ENCODE measurements at regions not wholly inside any gene's neighbourhood (a gene's known extent, or its start where the extent isn't known, plus 50 kb on each side); places are given as distances from the start of the nearest gene placed in this dataset.

- no peak for DNase-seq
Observed at GRCh38 chr18:41532344-41533086, 422.5 kb upstream of the PIK3C3 start.

DNA sequence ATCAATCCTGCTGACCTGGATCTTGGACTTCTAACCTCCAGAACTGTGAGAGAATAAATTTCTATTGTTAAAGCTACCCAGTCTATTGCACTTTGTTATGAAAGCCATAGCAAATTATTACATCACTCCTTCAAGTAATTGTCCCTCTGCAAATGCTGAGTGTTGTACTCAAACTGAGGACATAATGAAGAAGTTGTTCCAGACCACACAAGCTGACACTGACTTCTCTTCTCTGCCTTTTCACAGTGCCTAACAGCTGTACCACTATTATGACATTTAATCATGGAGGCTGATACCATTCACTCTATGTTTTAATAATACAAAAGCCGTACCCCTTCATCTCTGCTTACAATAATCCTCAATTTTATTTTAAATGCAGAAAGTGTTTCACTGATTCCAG lies 424.1 kb upstream of the PIK3C3 start:
- no peak for DNase-seq

GRCh38 chr18:41529093-41529492 lies 425.9 kb upstream of the PIK3C3 start:
- no peak for DNase-seq

- DNase-seq: no peak
Observed at GRCh38 chr18:41526054-41526453, 429.0 kb upstream of the PIK3C3 start.

GRCh38 chr18:41524674-41525470 lies 430.2 kb upstream of the PIK3C3 start:
- DNase-seq: no peak

DNA sequence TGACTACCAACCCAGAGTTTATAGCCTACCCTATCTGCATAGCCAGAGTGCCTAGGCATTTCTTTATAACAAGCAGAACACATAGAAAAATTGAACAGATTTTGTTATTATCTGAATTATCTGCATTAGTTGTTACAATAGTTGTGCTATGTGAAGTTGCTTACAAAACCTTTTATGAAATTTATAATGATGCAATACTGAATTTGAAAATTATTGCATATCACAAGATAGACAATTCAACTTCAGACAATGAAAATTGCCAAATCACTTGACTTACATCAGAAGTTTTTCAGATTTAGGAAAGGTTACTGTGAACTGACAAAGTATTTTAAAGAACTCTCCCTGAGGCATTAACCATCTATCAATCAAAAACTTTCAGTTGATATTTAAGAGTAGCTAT lies 437.9 kb upstream of the PIK3C3 start:
- DNase-seq: no peak

GRCh38 chr18:41513438-41513837 lies 441.6 kb upstream of the PIK3C3 start:
- no peak for DNase-seq

DNA sequence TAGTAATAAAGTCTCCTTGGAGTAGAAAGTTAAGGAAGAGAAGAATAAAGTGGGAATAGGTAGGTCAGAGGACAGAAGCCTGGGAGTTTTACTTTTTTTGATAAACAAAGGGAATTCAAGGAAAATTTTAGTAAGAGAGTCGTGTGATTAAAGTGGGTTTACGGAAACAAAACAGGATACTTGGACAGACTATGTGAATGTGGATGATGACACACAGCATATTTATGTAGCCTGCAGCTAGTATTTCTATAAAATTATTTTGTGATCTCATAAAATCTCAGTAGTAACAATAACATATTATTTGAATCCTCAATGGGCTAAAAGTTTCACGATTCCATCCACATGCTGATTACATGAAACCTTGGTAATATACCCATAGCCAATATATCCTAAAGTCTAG lies 450.7 kb upstream of the PIK3C3 start:
- no peak for DNase-seq

- no peak for DNase-seq
Observed at GRCh38 chr18:41501848-41502247, 453.2 kb upstream of the PIK3C3 start.

DNA sequence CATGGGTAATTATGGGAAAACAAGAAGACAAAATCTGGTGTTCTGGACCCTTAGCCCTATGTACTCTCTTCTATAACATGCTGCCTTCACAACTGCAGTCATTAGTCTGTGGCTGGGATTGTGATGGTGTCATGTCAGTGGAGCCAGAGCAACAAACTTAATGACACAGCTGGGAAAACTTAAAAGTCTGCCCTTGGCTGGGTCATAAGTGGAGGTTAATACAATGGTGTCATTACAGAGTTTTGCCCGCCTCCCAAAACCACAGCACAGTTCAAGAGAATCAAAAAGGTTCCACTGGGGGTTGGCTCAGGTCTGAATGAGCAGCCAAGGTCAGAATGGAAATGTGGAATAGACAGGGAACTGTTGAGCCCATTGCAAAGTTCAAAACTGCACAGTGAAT lies 455.7 kb upstream of the PIK3C3 start:
- DNase-seq: no peak

GRCh38 chr18:41490861-41491260 lies 464.2 kb upstream of the PIK3C3 start:
- DNase-seq: no peak

GRCh38 chr18:41486575-41486974 lies 468.5 kb upstream of the PIK3C3 start:
- DNase-seq: no peak

- DNase-seq: no peak
Observed at GRCh38 chr18:41484069-41484468, 471.0 kb upstream of the PIK3C3 start.

DNA sequence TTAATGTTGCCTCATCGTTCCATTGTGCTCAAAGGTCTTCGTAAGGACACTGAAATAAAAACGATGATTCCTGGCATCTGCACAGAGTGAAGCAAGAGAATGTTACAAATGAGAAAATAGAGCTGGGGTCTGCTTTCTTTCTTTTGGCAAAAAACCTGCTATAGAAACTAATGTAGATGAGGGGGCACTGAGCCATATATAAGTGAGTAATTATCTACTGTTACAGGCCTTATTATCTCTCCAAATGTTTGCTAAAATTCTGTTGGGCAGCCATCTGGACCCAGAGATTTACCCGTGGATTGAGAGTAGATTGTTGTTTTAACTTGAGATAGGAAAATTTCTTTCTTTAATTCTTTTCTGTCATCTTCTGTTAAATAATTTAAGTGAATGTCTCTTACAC lies 472.5 kb upstream of the PIK3C3 start:
- DNase-seq: no peak

- no peak for DNase-seq
Observed at GRCh38 chr18:41466436-41467160, 488.4 kb upstream of the PIK3C3 start.

- no peak for DNase-seq
Observed at GRCh38 chr18:41465386-41465785, 489.6 kb upstream of the PIK3C3 start.

DNA sequence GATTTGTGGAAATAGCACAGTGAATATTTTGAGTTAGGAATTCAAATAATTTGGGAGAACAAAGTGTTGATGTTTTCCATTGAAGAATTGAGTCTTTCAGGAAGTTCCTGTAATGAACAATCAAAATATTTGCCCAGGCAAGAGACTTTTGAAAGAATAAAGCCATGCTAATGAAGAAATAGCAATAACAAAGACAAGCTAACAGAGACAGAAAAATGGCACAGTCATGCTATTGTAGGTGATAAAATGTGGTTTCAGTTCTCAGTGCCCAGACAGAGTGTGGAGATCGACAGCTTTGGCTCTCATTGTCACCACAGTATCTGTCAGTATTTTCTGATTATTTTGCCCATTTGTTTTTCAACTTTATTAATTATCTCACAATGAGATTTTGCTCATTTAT lies 490.8 kb upstream of the PIK3C3 start:
- no peak for DNase-seq

GRCh38 chr18:41462946-41463345 lies 492.1 kb upstream of the PIK3C3 start:
- no peak for DNase-seq

DNA sequence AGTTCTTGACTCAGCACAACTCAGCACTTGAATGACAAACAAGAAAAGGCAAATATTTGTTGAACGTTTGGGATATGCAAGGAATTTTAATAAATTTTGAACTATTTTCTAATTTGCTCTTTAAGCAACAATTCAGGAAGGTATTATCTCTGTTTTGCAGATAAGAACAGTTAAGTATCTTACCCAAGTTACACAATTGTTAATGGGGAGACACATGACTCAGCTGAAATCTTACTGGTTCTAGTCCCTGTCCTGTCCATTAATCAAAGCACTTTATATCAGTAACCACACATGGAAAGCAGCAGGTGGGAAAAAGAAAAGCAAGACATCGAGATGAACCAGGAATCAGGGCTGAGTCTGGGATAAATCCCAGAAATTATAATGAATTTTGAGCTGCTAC lies 493.9 kb upstream of the PIK3C3 start:
- no peak for DNase-seq

DNA sequence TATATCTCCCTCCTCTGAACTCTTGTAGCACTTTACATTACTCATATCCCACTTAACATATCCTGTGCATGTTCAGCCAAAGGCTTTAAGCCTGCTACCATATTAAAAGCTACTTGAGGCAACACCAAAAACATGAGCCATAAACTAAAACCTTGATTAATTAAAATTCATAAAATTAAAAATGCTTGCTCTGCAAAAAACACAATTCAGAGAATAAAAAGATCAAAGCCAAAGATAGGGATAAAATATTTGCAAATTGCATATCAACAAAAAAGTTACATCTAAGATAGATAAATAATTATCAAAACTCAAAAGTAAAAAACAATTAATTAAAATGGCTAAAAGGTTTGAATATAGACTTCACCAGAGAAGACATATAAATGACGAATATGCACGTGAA lies 495.4 kb upstream of the PIK3C3 start:
- no peak for DNase-seq

DNA sequence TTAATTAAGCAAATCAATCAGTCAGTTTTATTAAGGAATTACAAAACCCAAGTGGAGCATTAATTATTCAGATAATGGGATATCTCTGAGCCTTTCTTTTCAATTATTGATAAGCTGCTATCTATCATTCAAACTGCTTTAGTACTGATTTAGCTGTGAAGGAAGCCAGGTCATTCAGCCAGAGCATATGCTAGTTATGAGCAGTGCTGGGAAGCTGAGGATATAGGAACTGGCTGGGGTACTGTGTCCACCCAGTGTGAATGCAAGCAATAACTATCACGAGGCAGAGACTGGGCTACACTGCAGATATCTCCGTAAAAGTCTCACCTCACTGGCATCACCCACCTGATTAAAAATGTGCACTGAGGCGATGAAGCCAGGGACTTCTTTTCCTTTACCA lies 496.7 kb upstream of the PIK3C3 start:
- no peak for DNase-seq

DNA sequence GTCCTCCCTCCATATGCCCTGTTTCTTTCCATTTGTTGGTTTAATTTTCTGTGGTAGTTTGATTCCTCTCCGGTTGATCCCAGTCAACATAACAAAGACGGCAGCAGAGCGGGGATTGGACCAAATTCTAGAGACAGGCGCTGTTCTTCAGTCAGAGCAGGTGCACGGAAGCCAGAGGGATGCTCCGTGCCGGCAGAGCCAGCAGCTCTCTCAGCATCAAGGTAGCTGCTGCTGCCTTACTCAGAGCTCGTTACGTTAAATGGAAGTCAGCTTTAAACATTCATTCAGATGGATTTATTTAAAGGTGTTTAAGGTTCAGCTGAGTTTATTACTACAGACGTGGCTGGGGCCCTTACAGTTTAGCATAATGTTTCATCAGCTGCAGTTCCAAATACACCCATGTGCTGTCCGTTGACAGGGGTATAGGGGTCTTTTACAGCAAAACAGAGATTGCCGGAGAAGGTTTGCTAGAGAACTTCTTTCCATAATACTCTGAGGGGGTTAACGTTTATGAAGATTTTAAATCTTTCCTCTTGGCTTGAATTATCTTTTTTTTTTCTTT lies 497.2 kb upstream of the PIK3C3 start:
- DNase-seq: no peak

GRCh38 chr18:41456831-41457230 lies 498.2 kb upstream of the PIK3C3 start:
- DNase-seq: no peak

DNA sequence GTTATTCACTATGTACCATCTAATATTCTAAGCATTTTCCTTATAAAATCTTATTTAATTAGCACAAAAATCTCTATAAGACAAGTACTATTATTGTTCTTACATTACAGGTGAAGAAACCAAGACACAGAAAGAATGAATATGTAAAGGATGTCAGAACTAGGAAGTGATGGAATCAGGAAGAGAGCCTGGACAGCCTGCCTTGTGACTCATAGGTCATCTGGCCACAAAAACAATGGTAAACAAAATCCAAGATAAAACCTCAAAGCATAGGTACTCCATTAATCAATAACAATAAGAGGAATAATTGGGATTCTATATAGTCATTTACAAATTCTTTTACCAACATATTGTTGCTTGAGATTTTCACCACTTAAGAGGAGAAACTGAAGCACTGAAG lies 505.4 kb upstream of the PIK3C3 start:
- DNase-seq: no peak
